GM12878 (cell line): ENCODE measurements at regions not wholly inside any gene's neighbourhood (a gene's known extent, or its start where the extent isn't known, plus 50 kb on each side); places are given as distances from the start of the nearest gene placed in this dataset.

Experiments
- ATAC-seq: fragments of 200-7000 bp; cut with Tn5 transposase; 3 replicates; pipeline ENCODE4 v1.9.1; 2020; ENCODE audit warnings: mild to moderate bottlenecking, moderate library complexity
- BruUV-seq: library from RNA; stranded (reverse); fragments of 400-500 nt; replicated peaks from 2 replicates; lab custom pipeline; 2021; lab: Mats Ljungman, UMichigan
- CTCF ChIA-PET: fragments of 300-600 bp; sonication (Branson Sonifier 250); formaldehyde crosslinking; extraction: SDS; loops from one replicate; lab custom pipeline; 2021; ENCODE audit warnings: inconsistent platforms; lab: Yijun Ruan, JAX
- POLR2A ChIA-PET: fragments of 350-600 bp; formaldehyde crosslinking; extraction: SDS; loops from one replicate; lab custom pipeline; 2021; ENCODE audit warnings: inconsistent platforms; lab: Charles Lee
- RAD21 ChIA-PET: fragments of 300-600 bp; sonication (Branson Sonifier 250); formaldehyde crosslinking; loops from one replicate; lab custom pipeline; 2023; ENCODE audit warnings: antibody characterized with exemption; ENCODE audit not compliant: unreplicated experiment; lab: Charles Lee
- SMC1A ChIA-PET: fragments of 300-600 bp; sonication (Branson Sonifier 250); formaldehyde crosslinking; loops from one replicate; lab custom pipeline; 2023; ENCODE audit not compliant: unreplicated experiment, uncharacterized antibody; lab: Charles Lee
- DNase-seq: peaks from one replicate; pipeline ENCODE4 v3.0.0-alpha.2; 2011; ENCODE audit warnings: low read depth, low spot score
- FAIRE-seq: peaks from 3 replicates; lab custom pipeline; 2011; peaks lifted over from hg19 to GRCh38; lab: Jason Lieb, UNC
- H2AFZ ChIP-seq: 2 replicates; pipeline ENCODE4 v1.6.0; 2011; ENCODE audit warnings: low read depth, low read length, control low read depth; ENCODE audit not compliant: control insufficient read depth
- H3K27ac ChIP-seq: 2 replicates; pipeline ENCODE4 v1.5.1; 2011; ENCODE audit warnings: control low read depth; ENCODE audit not compliant: control insufficient read depth, insufficient read depth
- H3K27me3 ChIP-seq, 2 experiments: replicated peaks in 1 of 2; 2 replicates each; pipeline versions ENCODE4 v1.6.0 to v1.6.1; 2011; ENCODE audit warnings: low read length in 1 of 2; ENCODE audit not compliant: control insufficient read depth in 2 of 2, insufficient read depth in 2 of 2
- H3K36me3 ChIP-seq, 2 experiments: 2 replicates each; pipeline ENCODE4 v1.5.1; 2011; ENCODE audit warnings: low read length in 1 of 2; ENCODE audit not compliant: control insufficient read depth in 2 of 2, insufficient read depth in 2 of 2
- H3K4me1 ChIP-seq: 2 replicates; pipeline ENCODE4 v1.6.1; 2011; ENCODE audit warnings: mild to moderate bottlenecking, low read length, moderate library complexity, mixed read lengths; ENCODE audit not compliant: control insufficient read depth, insufficient read depth
- H3K4me2 ChIP-seq: 2 replicates; pipeline ENCODE4 v1.6.0; 2011; ENCODE audit warnings: control low read depth; ENCODE audit not compliant: control insufficient read depth, insufficient read depth
- H3K4me3 ChIP-seq: fragments of 200-600 bp; sonication (generic); 2 replicates; pipeline ENCODE4 v1.5.1; 2016
- H3K79me2 ChIP-seq: 2 replicates; pipeline ENCODE4 v1.6.0; 2011; ENCODE audit warnings: low read length; ENCODE audit not compliant: control insufficient read depth, insufficient read depth
- H3K9ac ChIP-seq: 2 replicates; pipeline ENCODE4 v1.8.0; 2011; ENCODE audit warnings: low read length, control low read depth, mixed read lengths; ENCODE audit not compliant: control insufficient read depth, insufficient read depth
- H3K9me3 ChIP-seq: replicated peaks from 3 replicates; pipeline ENCODE4 v1.5.1; 2011; ENCODE audit warnings: mild to moderate bottlenecking, low read length; ENCODE audit not compliant: control insufficient read depth, insufficient read depth
- H4K20me1 ChIP-seq: 2 replicates; pipeline ENCODE4 v1.6.0; 2011; ENCODE audit not compliant: control insufficient read depth, insufficient read depth
- JUND ChIP-seq: IDR thresholded peaks from 2 replicates; pipeline ENCODE4 v1.6.1; 2012; ENCODE audit warnings: low read depth, mild to moderate bottlenecking, low read length, improper control_type of control experiment, moderate library complexity
- KAT2A ChIP-seq: conservative IDR thresholded peaks from 2 replicates; pipeline ENCODE4 v1.6.1; 2011; ENCODE audit warnings: low read depth, low read length; ENCODE audit not compliant: control insufficient read depth
- MLLT1 ChIP-seq: fragments of 450-650 bp; IDR thresholded peaks from 2 replicates; pipeline ENCODE4 v1.6.1; 2016; ENCODE audit warnings: mild to moderate bottlenecking
- in situ Hi-C: fragments of 300-500 bp; cut with MboI; formaldehyde crosslinking; loops from 9 replicates; pipeline ENCODE4 v1.14.3; 2018; ENCODE audit warnings: mixed read lengths
- intact Hi-C: fragments of 100-400 bp; cut with micrococcal nuclease; formaldehyde crosslinking; loops from one replicate; pipeline ENCODE4 v1.14.2; 2022; ENCODE audit not compliant: unreplicated experiment
- TF ChIP-seq, protein P1 (sequence below): fragments of 450-650 bp; IDR thresholded peaks from 2 replicates; pipeline ENCODE4 v1.6.1; 2018; ENCODE audit warnings: mild to moderate bottlenecking, low read depth, moderate library complexity; ENCODE audit not compliant: partially characterized antibody

DNA sequence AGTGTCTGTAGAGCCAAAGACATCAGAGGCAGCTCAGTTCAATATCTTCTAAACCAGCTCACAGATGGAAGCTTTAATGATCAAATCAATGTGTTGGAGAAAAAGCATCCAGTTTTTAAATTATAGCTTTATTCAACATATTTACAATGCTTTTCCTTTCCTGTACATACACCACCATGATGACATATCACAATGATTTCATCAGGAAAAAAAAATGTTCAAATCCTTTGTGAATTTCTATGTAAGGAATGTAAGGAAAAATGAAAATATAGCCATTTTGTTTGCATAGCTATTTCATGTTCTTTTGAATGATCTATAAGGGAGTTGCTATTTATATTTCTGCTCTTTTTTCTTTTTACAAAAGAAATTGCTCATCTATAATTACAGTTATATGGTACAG lies 134.7 kb upstream of the CDH20 start:
- no TSS peak for BruUV-seq
- Histone ChIP-seq H2AFZ (no peak overlapping the region), H3K36me3 (no peaks in the 10 kb centered on the region), H3K27me3 (no peaks in the 10 kb centered on the region), H3K27ac (no peak overlapping the region), H3K4me1 (no peaks in the 10 kb centered on the region), H4K20me1 (no peaks in the 10 kb centered on the region), H3K9ac (no peak overlapping the region), H3K79me2 (no peaks in the 10 kb centered on the region), H3K4me3 (no peak overlapping the region), H3K9me3 (no peaks in the 10 kb centered on the region), H3K4me2 (no peak overlapping the region)
- in situ Hi-C loops: no loop called here
- ATAC-seq (no peak), DNase-seq (no peak), FAIRE-seq (no peak)
- ChIA-PET CTCF (no interaction called here), SMC1A (no interaction called here), RAD21 (no interaction called here), POLR2A (no interaction called here)
- intact Hi-C loops: no loop called here
- no peak for TF ChIP-seq JUND
- no peak for TF ChIP-seq KAT2A
- TF ChIP-seq, protein P1, sequence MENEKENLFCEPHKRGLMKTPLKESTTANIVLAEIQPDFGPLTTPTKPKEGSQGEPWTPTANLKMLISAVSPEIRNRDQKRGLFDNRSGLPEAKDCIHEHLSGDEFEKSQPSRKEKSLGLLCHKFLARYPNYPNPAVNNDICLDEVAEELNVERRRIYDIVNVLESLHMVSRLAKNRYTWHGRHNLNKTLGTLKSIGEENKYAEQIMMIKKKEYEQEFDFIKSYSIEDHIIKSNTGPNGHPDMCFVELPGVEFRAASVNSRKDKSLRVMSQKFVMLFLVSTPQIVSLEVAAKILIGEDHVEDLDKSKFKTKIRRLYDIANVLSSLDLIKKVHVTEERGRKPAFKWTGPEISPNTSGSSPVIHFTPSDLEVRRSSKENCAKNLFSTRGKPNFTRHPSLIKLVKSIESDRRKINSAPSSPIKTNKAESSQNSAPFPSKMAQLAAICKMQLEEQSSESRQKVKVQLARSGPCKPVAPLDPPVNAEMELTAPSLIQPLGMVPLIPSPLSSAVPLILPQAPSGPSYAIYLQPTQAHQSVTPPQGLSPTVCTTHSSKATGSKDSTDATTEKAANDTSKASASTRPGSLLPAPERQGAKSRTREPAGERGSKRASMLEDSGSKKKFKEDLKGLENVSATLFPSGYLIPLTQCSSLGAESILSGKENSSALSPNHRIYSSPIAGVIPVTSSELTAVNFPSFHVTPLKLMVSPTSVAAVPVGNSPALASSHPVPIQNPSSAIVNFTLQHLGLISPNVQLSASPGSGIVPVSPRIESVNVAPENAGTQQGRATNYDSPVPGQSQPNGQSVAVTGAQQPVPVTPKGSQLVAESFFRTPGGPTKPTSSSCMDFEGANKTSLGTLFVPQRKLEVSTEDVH: no peak
- no peak for TF ChIP-seq MLLT1
